ENCODE measurements at regions not wholly inside any gene's neighbourhood (a gene's known extent, or its start where the extent isn't known, plus 50 kb on each side); places are given as distances from the start of the nearest gene placed in this dataset.
"Not testable (repeated sequence)": the region's sequence is repeated elsewhere in the genome, so short reads cannot be mapped to it uniquely, and the experiment has no call there.

DNA sequence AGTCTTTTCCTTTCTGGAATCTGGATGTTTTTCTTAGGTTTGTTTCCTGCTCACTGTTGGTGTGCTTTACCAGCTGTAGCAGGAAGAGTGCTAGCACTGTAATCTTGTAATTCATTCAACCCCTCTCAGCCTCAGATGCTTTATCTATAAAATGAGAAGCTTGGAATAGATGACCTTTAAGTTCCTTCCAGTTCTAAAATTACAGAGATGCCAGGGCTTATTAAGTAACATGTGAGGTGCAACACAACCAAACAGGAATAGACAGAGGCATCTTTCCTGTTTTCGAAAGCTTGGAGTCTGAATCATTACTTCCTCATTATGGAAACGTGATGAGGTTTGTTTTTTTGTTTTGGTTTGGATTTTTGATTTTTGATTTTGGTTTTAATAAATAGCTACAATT is 60.1 kb upstream of the PLGLB1 start:
- TF ChIP-seq, protein P1, sequence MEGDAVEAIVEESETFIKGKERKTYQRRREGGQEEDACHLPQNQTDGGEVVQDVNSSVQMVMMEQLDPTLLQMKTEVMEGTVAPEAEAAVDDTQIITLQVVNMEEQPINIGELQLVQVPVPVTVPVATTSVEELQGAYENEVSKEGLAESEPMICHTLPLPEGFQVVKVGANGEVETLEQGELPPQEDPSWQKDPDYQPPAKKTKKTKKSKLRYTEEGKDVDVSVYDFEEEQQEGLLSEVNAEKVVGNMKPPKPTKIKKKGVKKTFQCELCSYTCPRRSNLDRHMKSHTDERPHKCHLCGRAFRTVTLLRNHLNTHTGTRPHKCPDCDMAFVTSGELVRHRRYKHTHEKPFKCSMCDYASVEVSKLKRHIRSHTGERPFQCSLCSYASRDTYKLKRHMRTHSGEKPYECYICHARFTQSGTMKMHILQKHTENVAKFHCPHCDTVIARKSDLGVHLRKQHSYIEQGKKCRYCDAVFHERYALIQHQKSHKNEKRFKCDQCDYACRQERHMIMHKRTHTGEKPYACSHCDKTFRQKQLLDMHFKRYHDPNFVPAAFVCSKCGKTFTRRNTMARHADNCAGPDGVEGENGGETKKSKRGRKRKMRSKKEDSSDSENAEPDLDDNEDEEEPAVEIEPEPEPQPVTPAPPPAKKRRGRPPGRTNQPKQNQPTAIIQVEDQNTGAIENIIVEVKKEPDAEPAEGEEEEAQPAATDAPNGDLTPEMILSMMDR (IDR thresholded peaks at IDR 0.05), result not testable (repeated sequence)
- TF ChIP-seq EP300 (IDR thresholded peaks at IDR 0.05; ENCODE audit: low read depth), result not testable (repeated sequence)
